NCI-H2196 (cell line): ENCODE measurements at regions not wholly inside any gene's neighbourhood (a gene's known extent, or its start where the extent isn't known, plus 50 kb on each side); places are given as distances from the start of the nearest gene placed in this dataset.
"Not testable (repeated sequence)": the region's sequence is repeated elsewhere in the genome, so short reads cannot be mapped to it uniquely, and the experiment has no call there.

Experiments used
- DNase-seq: peaks from one replicate; lab custom pipeline; 2025; ENCODE audit not compliant: unreplicated experiment; lab: John Stamatoyannopoulos, UW

GRCh38 chrX:122626871-122627270, 557.2 kb upstream of the GRIA3 start:
- DNase-seq, result no peak

- no peak for DNase-seq
These were observed 542.9 kb upstream of the GRIA3 start for GRCh38 chrX:122641136-122641535.

GRCh38 chrX:122641826-122642225, 542.3 kb upstream of the GRIA3 start:
- DNase-seq, result no peak

GRCh38 chrX:122655256-122655655, 528.8 kb upstream of the GRIA3 start:
- DNase-seq, result not testable (repeated sequence)

- no peak for DNase-seq
These were observed 517.5 kb upstream of the GRIA3 start for GRCh38 chrX:122666601-122667000.

- no peak for DNase-seq
These were observed 516.4 kb upstream of the GRIA3 start for GRCh38 chrX:122667667-122668066.

GRCh38 chrX:122703762-122704161, 480.3 kb upstream of the GRIA3 start:
- no peak for DNase-seq

GRCh38 chrX:122739770-122740169, 444.3 kb upstream of the GRIA3 start:
- no peak for DNase-seq

GRCh38 chrX:122770581-122770980, 413.5 kb upstream of the GRIA3 start:
- DNase-seq, result no peak

GRCh38 chrX:122771933-122772332, 412.1 kb upstream of the GRIA3 start:
- DNase-seq, result no peak

- no peak for DNase-seq
These were observed 406.3 kb upstream of the GRIA3 start for GRCh38 chrX:122777766-122778165.

GRCh38 chrX:122783918-122784317, 400.2 kb upstream of the GRIA3 start:
- DNase-seq, result no peak

GRCh38 chrX:122787231-122787630, 396.8 kb upstream of the GRIA3 start:
- DNase-seq, result no peak

GRCh38 chrX:122788216-122788615, 395.9 kb upstream of the GRIA3 start:
- no peak for DNase-seq

- DNase-seq, result no peak
These were observed 393.5 kb upstream of the GRIA3 start for GRCh38 chrX:122790376-122791095.

- DNase-seq, result no peak
These were observed 370.2 kb upstream of the GRIA3 start for GRCh38 chrX:122813876-122814275.

- no peak for DNase-seq
These were observed 367.8 kb upstream of the GRIA3 start for GRCh38 chrX:122816288-122816687.

GRCh38 chrX:122817321-122817955, 366.6 kb upstream of the GRIA3 start:
- DNase-seq, result no peak

- no peak for DNase-seq
These were observed 366.0 kb upstream of the GRIA3 start for GRCh38 chrX:122818068-122818467.

- DNase-seq, result no peak
These were observed 350.8 kb upstream of the GRIA3 start for GRCh38 chrX:122833230-122833629.

- no peak for DNase-seq
These were observed 348.2 kb upstream of the GRIA3 start for GRCh38 chrX:122835886-122836285.

GRCh38 chrX:122850326-122850725, 333.8 kb upstream of the GRIA3 start:
- DNase-seq, result no peak

- no peak for DNase-seq
These were observed 327.9 kb upstream of the GRIA3 start for GRCh38 chrX:122856205-122856604.
